ENCODE measurements at regions not wholly inside any gene's neighbourhood (a gene's known extent, or its start where the extent isn't known, plus 50 kb on each side); places are given as distances from the start of the nearest gene placed in this dataset.

GRCh38 chr18:24530630-24531111 lies 70.2 kb downstream of the HRH4 start:
- peak; percentile 35 for DNase-seq

GRCh38 chr18:24534271-24534670 lies 73.8 kb downstream of the HRH4 start:
- DNase-seq = no peak

DNA sequence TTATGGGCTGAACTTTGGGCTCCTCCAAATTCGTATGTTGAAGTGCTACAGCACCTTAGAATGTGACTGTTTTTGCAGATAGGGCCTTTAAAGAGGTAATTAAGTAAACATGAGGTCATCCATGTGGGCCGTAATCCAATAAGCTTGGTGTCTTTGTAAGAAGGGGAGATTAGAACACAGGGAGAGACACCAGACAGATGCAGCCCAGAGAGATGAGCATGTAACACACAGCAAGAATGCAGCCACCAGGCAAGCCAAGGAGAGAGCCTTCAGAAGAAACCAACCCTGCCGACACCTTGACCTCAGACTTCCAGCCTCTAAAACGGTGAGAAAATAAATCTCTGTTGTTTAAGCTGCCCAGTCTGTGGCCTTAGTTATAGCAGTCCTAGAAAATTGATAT lies 74.3 kb downstream of the HRH4 start:
- no peak for DNase-seq

DNA sequence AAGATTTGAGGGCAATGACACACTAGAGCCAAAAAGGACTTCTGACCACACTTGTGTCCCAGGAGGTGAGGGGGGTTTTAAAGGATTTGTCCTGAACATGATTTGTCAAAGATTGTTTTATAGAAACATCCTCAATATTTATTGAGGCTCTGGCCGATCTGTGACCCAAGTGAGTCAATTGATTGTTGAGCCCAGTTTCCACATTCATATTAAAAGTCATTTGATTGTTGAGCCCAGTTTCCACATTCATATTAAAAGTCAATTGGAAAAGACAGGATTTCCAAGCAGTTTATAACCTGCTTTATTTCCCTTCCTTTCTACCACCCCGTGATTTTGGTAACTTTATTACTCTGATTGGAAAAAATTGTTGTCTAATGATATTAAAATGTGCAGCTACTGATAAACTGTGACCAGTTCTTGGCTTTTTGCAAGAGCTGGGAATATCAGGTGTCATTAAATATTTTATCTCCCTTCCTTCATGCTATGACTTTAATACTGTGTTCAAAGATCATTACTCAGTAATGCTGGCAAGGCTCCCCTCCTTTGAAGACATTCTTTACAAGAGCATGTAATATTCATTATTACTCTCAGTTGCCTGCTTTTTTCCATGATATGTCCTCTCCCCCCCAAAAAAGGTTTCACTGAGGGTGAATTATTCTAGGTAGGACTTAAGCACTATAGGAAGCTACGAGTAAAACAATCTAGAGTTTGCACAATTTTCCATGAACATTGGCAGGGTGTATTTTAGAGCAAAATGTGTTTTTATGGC lies 75.3 kb downstream of the HRH4 start:
- DNase-seq = no peak

DNA sequence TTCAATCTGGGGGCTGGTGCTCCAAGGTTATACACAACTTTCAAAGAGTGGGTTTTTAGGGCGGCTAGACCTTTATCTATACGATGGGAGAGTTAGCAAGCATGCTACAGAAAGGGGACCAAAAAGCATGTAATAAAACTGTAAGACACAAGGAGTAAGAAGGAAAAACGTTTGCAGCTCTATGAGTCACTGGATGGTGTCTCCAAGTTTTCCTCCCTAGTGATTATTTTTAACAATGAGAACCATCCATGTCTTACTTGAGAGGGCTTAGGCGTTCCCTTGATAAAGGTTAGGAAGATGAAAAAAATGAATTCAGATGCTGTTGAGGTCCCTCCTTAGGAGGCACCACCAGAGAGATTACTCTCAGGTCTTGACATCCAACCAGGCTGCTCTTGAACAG lies 75.9 kb downstream of the HRH4 start:
- DNase-seq = no peak

DNA sequence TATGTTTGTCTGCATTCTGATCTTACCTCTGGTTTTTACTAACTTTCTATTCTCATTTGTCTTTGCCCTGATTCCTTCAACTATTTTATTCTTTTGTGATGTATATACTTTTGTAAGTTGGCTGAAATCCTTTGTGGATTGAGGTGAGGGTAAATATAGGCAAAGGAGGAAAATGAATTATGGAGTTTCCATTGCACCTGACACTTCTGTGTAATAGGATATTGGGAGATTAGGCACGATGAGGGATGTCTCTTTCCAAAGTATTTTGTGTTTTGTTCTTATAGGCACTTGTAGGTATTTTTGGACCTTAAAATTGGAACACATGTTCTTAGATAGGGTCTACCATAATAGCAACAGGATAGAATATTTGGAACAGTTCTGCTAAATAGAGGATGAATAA lies 76.4 kb downstream of the HRH4 start:
- DNase-seq = no peak

DNA sequence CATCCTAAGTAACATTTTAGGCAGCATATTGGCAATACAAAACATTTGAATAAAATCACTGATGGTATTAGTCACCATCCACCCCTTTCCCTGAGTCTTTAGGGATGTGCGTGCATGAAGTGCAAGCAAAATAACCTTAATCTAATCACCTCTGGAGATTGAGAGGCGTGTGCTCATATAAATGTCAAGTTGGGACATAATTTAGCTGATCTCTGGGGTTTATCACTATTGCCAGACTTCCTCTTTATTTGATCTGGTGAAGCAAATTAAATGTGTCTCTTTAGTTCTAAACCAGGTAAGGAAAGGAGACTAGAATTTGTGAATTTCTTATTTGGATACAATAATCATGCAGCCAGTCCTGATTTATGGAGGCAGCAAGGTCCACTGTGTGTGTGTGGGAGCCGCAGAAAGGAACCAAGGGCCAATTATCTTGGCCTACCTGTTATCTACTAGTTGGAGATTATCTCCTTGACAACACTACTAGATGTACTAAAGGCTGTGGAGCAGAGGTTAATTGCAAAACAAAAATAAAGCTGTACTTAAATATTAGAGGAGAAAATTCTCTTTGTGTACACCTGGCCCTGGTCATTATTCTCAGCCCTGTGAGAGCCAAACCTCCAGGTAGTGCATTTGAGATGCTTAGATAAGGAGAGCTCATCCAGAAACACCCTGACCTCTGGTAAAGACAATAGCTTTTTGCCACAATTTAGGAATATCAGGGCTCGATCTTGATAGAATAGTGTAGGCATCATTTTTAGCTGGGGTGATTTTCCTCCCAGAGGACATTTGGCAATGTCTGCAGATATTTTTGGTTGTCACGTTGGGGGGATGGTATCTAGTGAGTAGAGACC lies 78.2 kb downstream of the HRH4 start:
- no peak for DNase-seq

- no peak for DNase-seq
Measured at GRCh38 chr18:24539866-24540617, 79.6 kb downstream of the HRH4 start.

- no peak for DNase-seq
Measured at GRCh38 chr18:24540896-24541295, 80.5 kb downstream of the HRH4 start.

DNA sequence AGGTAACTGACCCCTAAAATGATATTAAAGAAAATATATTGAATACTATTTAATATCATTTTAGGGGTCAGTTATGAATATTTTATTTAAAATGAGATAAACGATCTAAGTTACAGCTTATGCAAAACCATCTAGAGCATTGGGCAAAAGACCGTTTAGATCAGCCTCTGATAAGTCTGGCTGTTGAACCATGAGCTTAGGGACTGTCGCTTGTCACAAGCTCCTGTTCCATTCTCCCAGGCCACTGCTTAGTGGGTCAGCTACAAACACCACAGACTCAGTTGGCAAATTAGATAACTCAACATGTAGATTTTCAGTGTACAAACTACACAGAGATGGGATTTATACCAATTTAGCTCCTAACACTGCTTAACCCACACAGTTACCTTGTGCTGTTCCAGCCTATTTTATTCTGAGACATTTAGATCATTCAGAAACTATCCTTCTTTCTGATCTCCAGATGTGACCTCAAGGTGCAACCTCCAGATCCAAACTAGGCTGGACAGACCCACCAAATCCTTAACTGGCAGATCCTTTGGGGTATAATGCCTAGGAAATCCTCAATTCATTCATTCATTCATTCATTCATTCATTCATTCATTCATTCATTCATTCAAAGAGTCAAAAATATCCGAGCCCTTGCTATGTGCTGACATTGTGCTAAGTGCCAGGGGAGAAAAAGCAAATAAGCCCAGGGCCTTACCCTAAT lies 82.8 kb downstream of the HRH4 start:
- DNase-seq = no peak

- no peak for DNase-seq
Measured at GRCh38 chr18:24543795-24544498, 83.5 kb downstream of the HRH4 start.

DNA sequence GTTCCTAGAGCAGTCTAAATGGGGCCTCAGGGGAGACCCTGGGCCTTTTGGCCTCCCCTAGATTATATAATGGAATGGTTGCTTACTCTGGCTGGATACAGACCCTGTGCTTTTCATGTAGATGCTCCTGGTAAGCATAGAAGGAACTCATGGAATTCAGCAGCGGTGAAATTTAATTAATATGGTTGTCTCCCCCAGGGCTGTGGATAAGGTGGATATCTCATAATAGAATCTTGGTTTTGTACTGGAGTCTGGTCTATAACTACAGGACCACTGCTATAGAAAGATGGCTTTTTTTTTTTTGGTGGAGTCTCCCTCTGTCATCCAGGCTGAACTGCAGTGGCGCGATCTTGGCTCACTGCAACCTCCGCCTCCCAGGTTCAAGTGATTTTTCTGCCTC lies 84.5 kb downstream of the HRH4 start:
- DNase-seq = no peak

DNA sequence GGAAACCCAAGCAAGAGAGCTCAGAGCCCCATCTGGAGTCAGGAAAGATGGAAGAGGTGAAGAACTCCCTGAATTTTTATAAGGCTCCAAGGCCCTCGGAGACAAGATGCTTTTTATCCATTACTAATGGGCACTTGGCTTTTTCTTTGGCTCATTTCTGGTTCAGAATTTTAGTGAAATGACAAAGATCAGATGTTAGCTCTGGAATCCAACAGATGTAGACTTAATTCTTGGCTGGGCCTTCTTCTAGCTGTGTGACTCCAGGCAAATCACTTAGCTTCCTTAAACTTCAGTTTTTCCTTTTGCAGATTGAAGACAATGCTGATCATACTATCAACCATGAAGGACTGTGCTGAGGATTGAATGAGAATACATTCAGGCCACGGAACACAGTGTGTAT lies 85.2 kb downstream of the HRH4 start:
- no peak for DNase-seq

- no peak for DNase-seq
Measured at GRCh38 chr18:24546307-24546706, 85.9 kb downstream of the HRH4 start.

DNA sequence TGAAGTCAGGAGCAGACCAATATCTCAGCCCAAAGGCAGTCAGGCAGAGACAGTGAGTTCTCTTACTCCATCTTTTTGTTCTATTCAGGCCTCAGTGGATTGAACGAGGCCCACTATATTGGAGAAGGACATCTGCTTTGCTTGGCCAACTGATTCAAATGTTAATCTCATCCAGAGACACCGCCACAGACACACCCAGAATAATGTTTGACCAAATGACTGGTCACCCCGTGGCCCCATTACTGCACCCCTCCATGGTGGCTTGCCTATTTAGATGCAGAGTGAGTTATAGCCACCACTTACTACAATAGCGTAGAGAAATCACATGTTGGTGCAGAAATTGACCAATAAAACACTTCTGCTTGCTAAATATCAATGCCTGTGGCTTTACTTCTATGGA lies 88.1 kb downstream of the HRH4 start:
- no peak for DNase-seq

GRCh38 chr18:24552218-24552617 lies 91.8 kb downstream of the HRH4 start:
- no peak for DNase-seq

DNA sequence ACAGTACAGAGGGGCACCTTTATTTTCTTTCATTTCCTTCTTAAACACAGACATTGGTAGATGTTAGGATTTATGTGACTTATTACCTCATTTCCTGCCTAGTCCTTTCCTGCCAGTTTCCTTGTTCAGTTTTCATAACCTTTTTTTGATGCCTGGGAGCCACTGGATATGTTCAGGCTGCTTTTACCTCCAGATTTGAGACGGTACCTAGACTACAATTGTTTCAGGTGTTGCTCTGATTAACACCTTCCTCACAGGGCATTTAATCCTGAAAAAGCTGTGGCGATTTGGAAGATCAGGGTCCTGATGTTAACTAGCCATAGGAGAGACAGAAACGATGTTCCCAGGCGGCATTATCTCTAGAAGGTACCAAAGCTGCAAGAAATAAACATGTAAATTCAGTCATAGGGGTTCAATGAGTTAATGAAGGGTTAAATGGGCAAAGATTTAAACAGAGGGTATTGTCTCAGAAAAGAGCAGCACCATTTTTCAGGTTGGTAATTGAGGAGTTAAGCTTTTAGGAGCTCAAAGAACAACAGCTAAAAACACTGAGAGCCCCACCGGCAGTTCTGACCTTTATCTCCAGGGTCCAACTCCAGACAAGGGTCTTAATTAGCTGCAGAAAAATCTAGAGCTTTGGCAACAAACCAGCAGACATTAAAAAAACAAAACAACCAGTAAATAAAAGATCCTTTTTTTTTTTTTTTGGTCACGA lies 93.3 kb downstream of the HRH4 start:
- no peak for DNase-seq

- DNase-seq = no peak
Measured at GRCh38 chr18:24558403-24558802, 98.0 kb downstream of the HRH4 start.

GRCh38 chr18:24559526-24559925 lies 99.1 kb downstream of the HRH4 start:
- no peak for DNase-seq

- DNase-seq = no peak
Measured at GRCh38 chr18:24560511-24560981, 100.1 kb downstream of the HRH4 start.

DNA sequence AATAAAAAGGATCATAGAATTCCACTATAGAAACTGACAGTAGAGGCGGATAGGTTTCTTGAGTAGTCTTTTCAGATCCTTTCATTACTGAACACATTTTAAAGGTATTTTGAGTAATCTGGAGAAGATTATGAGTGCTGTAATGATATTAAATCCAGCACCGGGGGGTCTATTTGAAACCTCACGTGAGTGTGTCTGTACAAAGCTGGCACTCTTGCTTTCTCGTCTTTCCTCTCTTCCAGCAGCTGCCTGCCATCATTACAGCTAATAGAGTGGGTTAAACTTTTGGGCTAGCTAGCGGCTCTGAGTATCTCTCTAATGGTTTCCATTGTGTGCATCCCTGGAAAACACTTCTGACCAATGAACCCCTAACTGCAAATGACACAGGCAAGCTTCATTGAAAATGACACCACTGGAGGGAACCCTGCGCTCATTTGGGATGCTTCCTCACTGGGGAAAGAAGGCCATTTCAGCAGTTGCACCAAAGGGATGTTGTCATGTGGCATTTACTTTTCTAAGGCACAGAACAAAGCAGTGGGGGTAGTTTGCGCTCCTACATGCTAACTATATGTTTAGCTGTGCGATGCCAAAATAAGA lies 101.0 kb downstream of the HRH4 start:
- DNase-seq = no peak

Measured in activated CD4-positive, alpha-beta T cell treated with anti-CD3 and anti-CD28 coated beads for 48 hours (primary cell).